HG03460 (cell line): ENCODE measurements at regions not wholly inside any gene's neighbourhood (a gene's known extent, or its start where the extent isn't known, plus 50 kb on each side); places are given as distances from the start of the nearest gene placed in this dataset.
"Not testable (repeated sequence)": the region's sequence is repeated elsewhere in the genome, so short reads cannot be mapped to it uniquely, and the experiment has no call there.

Experiments used
- ATAC-seq: cut with Tn5 transposase; IDR thresholded peaks from one replicate; pipeline ENCODE4 v1.9.1; 2021; ENCODE audit not compliant: unreplicated experiment

- ATAC-seq, result no peak
Observed at GRCh38 chr11:41519696-41520095, 60.2 kb upstream of the LRRC4C start.

- no peak for ATAC-seq
Observed at GRCh38 chr11:41522391-41522790, 62.9 kb upstream of the LRRC4C start.

DNA sequence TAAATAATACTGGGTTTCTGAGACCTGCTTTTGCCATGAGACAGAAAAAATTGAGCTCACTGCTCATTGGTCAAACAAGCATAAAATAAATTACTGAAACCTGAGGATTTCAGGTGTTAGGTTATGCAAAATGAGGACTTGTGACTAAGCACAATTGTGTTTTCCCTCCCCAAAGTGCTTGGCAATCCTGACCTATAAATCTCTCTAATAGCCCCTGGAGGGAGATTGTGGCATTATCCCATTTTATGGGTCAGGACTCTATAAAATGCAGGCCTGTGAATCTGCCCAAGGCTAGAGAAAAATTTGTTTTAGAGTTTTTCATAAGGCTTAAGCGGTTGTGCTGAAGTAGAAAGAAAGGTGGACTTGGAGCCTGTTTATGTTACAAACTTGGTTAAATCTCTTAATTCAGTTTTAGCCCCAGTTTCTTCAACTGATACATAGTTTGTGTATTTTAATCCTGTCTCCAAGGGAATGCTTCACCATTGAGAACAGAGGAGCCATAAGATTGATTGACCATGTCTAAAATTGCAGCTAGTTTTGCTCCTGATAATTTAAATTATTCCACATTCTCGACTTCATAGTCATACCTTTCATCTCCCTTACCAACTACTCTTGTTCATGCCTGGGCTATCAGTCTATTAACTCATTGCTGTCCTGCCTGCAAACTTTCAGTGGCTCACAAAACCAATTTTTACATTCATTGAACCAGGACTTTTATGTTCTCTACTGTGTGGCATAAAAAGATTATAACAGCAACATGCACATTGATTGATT lies 63.6 kb upstream of the LRRC4C start:
- no peak for ATAC-seq

DNA sequence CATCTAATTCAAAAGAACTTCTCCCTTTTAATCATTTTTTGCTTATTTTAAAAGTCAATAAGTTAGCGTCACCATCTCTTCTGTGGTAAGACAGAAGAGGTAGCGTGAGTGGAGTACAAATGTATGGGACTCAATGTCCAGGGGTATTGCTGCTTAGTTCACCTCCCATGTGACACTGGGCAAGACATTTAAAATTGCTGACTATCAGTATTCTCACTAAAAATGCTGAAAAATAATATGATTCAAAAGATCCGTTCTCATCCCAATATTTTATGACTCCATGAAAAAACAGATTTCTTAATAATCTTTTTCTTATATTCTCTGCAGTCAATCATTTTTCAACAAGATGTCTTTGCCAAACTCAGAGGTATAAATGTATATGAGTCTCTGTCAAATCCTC lies 68.1 kb upstream of the LRRC4C start:
- ATAC-seq, result no peak

DNA sequence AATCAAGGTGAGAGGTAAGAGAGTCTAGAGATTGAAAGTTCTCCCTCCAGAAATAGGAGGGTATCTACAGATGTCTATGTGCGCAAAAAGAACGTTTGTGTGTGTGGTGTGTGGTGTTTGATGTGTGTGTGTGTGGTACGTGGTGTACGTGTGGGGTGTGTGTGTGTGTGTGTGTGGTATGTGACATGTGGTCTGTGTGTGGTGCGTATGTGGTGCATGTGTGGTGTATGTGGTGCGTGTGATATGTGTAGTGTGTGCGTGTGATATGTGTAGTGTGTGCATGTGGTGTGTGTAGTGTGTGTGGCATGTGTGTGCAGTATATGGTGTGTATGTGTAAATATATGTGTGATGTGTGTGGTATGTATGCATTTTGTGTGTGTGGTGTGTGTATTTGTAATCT lies 73.0 kb upstream of the LRRC4C start:
- ATAC-seq, result no peak

- no peak for ATAC-seq
Observed at GRCh38 chr11:41533761-41534160, 74.3 kb upstream of the LRRC4C start.

DNA sequence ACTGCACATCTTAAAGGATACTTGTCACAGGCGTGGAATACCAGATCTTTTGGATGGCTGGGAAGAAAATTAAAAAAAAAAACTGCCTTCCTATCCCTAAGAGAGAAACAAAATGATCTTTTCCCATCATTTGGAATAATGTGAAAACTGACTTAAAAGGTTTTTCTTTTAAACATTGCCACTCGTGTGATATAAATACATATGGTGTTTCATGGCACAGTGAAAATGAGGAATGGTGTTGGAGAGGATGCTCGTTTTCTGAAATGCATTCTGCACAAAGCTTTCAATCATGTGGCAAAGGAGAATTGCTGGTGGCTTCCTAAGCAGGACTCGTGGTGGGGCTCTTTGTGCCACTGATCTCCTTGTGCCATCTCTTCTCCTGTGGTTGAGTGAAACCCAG lies 74.9 kb upstream of the LRRC4C start:
- ATAC-seq, result no peak

DNA sequence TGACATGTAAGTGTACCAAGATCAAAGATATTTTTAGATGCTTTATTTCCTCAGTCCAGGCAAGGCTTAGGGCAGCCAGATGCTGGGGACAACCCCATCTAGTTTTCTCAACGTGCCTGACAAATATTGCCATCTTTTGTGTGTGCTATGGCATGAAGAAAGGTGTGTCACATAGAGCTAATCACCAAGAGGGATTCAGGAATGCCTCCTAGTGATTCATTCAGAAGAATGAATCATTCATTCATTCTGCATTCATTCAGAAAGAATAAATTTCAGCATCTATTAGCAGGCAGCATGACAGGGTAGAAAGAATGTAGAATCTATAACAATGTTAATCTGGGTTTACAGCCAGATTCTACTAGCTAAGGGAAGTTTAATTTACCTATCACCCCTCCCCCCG lies 75.4 kb upstream of the LRRC4C start:
- ATAC-seq, result no peak

DNA sequence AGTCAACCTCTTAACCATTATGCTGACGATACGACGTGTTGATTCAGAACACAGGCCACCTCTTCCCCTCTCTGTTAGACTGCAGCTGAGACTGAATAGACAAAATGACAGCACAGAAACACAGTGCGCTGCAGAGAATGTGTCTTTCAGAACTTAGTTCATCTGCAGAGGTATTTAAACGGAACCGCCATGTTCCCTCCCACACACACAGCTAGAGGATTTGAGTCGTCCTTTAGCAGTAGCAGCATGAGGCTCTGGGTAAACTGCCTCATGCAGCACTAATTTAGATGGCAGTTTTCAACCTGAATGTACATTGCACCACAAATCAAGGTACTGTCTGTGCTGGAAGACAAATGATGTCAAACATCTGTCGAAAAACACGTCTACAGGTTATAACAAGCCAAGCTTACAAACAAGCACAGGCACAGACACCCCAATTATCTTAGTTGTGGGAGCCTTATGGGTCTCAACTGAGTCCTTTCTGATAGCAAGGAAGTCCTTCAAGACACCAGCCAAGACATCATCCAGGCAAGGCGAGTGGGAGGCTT lies 76.6 kb upstream of the LRRC4C start:
- ATAC-seq, result no peak

- ATAC-seq, result not testable (repeated sequence)
Observed at GRCh38 chr11:41544902-41545301, 85.5 kb upstream of the LRRC4C start.

DNA sequence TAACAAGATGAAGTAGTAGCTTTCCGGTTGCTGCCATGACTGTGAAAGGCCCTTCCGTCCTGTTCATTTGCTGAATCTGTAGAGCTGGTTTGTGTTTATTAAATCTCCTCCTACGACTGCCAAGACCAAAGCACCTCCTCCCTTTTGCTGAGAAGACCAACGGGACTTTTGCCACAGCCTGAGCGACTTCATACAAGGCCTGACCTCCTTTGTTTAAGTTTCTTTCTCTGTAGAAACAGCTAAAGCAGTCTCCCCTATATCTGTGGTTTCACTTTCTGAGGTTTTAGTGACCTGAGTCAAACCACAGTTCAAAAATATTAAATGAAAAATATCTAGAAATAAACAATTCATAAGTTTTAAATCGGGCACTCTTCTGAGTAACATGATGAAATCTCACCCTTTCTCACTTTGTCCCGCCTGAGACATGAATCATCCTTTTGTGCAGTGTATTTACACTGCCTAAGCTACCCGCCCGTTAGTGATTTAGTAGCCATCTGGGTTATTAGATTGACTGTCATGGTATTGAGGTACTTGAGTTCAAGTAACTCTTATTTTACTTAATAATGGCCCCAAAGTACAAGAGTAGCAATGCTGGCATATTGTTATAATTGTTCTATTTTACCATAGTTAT lies 119.1 kb upstream of the LRRC4C start:
- ATAC-seq, result no peak

DNA sequence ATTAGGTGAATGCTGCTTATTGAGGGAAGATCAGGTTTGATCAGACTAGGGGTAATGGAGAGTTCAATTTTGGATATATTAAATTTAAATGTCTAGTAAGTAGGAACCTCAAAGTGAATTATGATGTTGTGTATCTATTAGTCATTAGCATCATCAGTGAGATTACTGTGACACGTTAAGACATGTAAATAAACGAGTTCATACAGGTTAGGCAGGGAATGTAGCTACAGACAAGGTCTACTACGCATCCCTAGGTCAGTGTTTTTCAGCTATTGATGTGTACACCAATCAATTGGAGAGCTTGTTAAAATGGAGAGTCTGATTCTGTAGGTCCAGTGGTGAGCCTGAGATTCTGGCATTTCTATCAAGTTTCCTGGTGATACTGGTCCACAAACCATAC lies 120.1 kb upstream of the LRRC4C start:
- no peak for ATAC-seq

- ATAC-seq, result no peak
Observed at GRCh38 chr11:41609511-41609910, 150.1 kb upstream of the LRRC4C start.

GRCh38 chr11:41612415-41612814 lies 153.0 kb upstream of the LRRC4C start:
- ATAC-seq, result no peak

GRCh38 chr11:41613326-41613725 lies 153.9 kb upstream of the LRRC4C start:
- ATAC-seq, result no peak

DNA sequence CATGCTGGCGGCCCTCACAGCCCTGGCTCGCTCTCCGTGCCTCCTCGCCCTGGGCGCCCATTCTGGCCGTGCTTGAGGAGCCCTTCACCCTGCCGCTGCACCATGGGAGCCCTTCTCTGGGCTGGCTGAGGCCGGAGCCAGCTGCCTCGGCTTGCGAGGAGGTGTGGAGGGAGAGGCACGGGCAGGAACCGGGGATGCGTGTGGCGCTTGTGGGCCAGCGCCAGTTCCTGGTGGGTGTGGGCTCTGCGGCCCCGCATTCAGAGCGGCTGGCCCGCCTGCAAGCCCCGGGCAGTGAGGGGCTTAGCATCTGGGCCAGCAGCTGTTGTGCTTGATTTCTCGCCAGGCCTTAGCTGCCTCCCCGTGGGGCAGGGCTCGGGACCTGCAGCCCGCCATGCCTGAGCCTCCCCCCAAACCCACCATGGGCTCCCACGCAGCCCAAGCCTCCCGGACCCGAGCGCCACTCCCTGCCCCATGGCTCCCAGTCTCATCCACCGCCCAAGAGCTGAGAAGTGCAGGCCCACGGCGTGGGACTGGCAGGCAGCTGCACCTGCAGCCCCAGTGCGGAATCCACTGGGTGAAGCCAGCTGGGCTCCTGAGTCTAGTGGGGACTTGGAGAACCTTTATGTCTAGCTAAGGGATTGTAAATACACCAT lies 163.4 kb upstream of the LRRC4C start:
- ATAC-seq, result no peak

GRCh38 chr11:41659985-41660384 lies 200.5 kb upstream of the LRRC4C start:
- ATAC-seq, result no peak

- ATAC-seq, result no peak
Observed at GRCh38 chr11:41660585-41660984, 201.1 kb upstream of the LRRC4C start.

- ATAC-seq, result no peak
Observed at GRCh38 chr11:41665441-41666360, 206.2 kb upstream of the LRRC4C start.

- ATAC-seq, result no peak
Observed at GRCh38 chr11:41666951-41667653, 207.7 kb upstream of the LRRC4C start.
